H9 (cell line): ENCODE measurements at regions not wholly inside any gene's neighbourhood (a gene's known extent, or its start where the extent isn't known, plus 50 kb on each side); places are given as distances from the start of the nearest gene placed in this dataset.

ENCODE experiments used
- DNase-seq: peaks from one replicate; pipeline ENCODE4 v3.0.0-alpha.2; 2017
- H2AFZ ChIP-seq: one replicate; pipeline ENCODE4 v1.6.1; 2013; ENCODE audit warnings: mild to moderate bottlenecking, low read length, control low read depth, moderate library complexity
- H2AK5ac ChIP-seq: 2 replicates; pipeline ENCODE4 v1.6.1; 2013; ENCODE audit warnings: low read length, control low read depth, mixed read lengths; ENCODE audit not compliant: insufficient read length
- H2BK120ac ChIP-seq: one replicate; pipeline ENCODE4 v1.6.1; 2013; ENCODE audit warnings: low read depth, mild to moderate bottlenecking, low read length, control low read depth, inconsistent platforms; ENCODE audit not compliant: poor library complexity, severe bottlenecking
- H2BK12ac ChIP-seq: 2 replicates; pipeline ENCODE4 v1.6.1; 2013; ENCODE audit warnings: low read length, control low read depth, mixed read lengths, low read depth; ENCODE audit not compliant: insufficient read length
- H2BK15ac ChIP-seq: 2 replicates; pipeline ENCODE4 v1.6.1; 2013; ENCODE audit warnings: low read depth, low read length, control low read depth
- H2BK20ac ChIP-seq: one replicate; pipeline ENCODE4 v1.6.1; 2013; ENCODE audit warnings: low read depth, mild to moderate bottlenecking, low read length, control low read depth, inconsistent platforms; ENCODE audit not compliant: poor library complexity, severe bottlenecking
- H2BK5ac ChIP-seq: 2 replicates; pipeline ENCODE4 v1.6.1; 2013; ENCODE audit warnings: low read length, control low read depth, mixed read lengths; ENCODE audit not compliant: insufficient read length
- H3K14ac ChIP-seq: 2 replicates; pipeline ENCODE4 v1.6.1; 2013; ENCODE audit warnings: low read length, control low read depth; ENCODE audit not compliant: insufficient read depth
- H3K18ac ChIP-seq: 2 replicates; pipeline ENCODE4 v1.6.1; 2013; ENCODE audit warnings: low read depth, mild to moderate bottlenecking, mixed read lengths, low read length, control low read depth; ENCODE audit not compliant: insufficient read length
- H3K23ac ChIP-seq: 2 replicates; pipeline ENCODE4 v1.6.1; 2013; ENCODE audit warnings: low read length, control low read depth, mixed read lengths, low read depth; ENCODE audit not compliant: insufficient read length
- H3K23me2 ChIP-seq: 2 replicates; pipeline ENCODE4 v1.6.1; 2013; ENCODE audit warnings: low read depth, mild to moderate bottlenecking, mixed read lengths, low read length, control low read depth; ENCODE audit not compliant: insufficient read length, poor library complexity, severe bottlenecking
- H3K27ac ChIP-seq: 2 replicates; pipeline ENCODE4 v1.5.1; 2013; ENCODE audit warnings: low read length, control low read depth, mixed read lengths, low read depth; ENCODE audit not compliant: insufficient read length
- H3K27me3 ChIP-seq: 2 replicates; pipeline ENCODE4 v1.6.1; 2013; ENCODE audit warnings: low read length, control low read depth, inconsistent platforms; ENCODE audit not compliant: insufficient read depth
- H3K4ac ChIP-seq: 2 replicates; pipeline ENCODE4 v1.6.1; 2013; ENCODE audit warnings: low read depth, mild to moderate bottlenecking, control low read depth, inconsistent platforms, low read length, moderate library complexity
- H3K4me1 ChIP-seq: 2 replicates; pipeline ENCODE4 v1.6.1; 2013; ENCODE audit warnings: low read length, control low read depth, inconsistent platforms; ENCODE audit not compliant: insufficient read depth
- H3K4me2 ChIP-seq: 2 replicates; pipeline ENCODE4 v1.6.1; 2013; ENCODE audit warnings: low read length, control low read depth, mixed read lengths; ENCODE audit not compliant: insufficient read length, insufficient read depth
- H3K56ac ChIP-seq: 2 replicates; pipeline ENCODE4 v1.6.1; 2013; ENCODE audit warnings: low read depth, mild to moderate bottlenecking, mixed read lengths, low read length, control low read depth; ENCODE audit not compliant: insufficient read length
- H3K79me1 ChIP-seq: 2 replicates; pipeline ENCODE4 v1.6.1; 2013; ENCODE audit warnings: low read depth, mild to moderate bottlenecking, moderate library complexity, low read length, control low read depth, inconsistent platforms; ENCODE audit not compliant: insufficient read depth, poor library complexity, severe bottlenecking
- H3K79me2 ChIP-seq: 2 replicates; pipeline ENCODE4 v1.6.1; 2013; ENCODE audit warnings: low read length, control low read depth, inconsistent platforms; ENCODE audit not compliant: insufficient read depth
- H3K9ac ChIP-seq: 2 replicates; pipeline ENCODE4 v1.6.1; 2013; ENCODE audit warnings: low read length, control low read depth, mixed read lengths; ENCODE audit not compliant: insufficient read length; ENCODE audit errors: extremely low read depth
- H3K9me3 ChIP-seq: one replicate; pipeline ENCODE4 v1.6.1; 2013; ENCODE audit warnings: low read depth, low read length, inconsistent platforms; ENCODE audit not compliant: control insufficient read depth
- H3T11ph ChIP-seq: one replicate; pipeline ENCODE4 v1.6.1; 2013; ENCODE audit warnings: mild to moderate bottlenecking, low read length, control low read depth, inconsistent platforms
- H4K20me1 ChIP-seq: one replicate; pipeline ENCODE4 v1.6.1; 2013; ENCODE audit not compliant: control insufficient read depth, insufficient read length, insufficient read depth
- H4K5ac ChIP-seq: 2 replicates; pipeline ENCODE4 v1.6.1; 2013; ENCODE audit warnings: low read depth, mild to moderate bottlenecking, mixed read lengths, low read length, control low read depth; ENCODE audit not compliant: insufficient read length
- H4K8ac ChIP-seq: replicated peaks from 2 replicates; pipeline ENCODE4 v1.6.1; 2013; ENCODE audit warnings: low read length, control low read depth, mixed read lengths, low read depth; ENCODE audit not compliant: insufficient read length
- H4K91ac ChIP-seq: 2 replicates; pipeline ENCODE4 v1.6.1; 2013; ENCODE audit warnings: low read depth, mild to moderate bottlenecking, moderate library complexity, mixed read lengths, low read length, control low read depth; ENCODE audit not compliant: insufficient read length
- H3K27ac Mint-ChIP-seq, 3 experiments: 2 replicates in 2 of 3; 3 replicates in 1 of 3; pipeline ENCODE4 v1.8.0; 2020 to 2021; ENCODE audit warnings: mixed read lengths in 3 of 3, mild to moderate bottlenecking in 1 of 3, moderate library complexity in 1 of 3
- H3K27me3 Mint-ChIP-seq: 2 replicates; pipeline ENCODE4 v1.8.0; 2021; ENCODE audit warnings: low read depth, mild to moderate bottlenecking, moderate library complexity, mixed read lengths
- H3K36me3 Mint-ChIP-seq, 3 experiments: 2 replicates in 2 of 3; 3 replicates in 1 of 3; pipeline ENCODE4 v1.8.0; 2020 to 2021; ENCODE audit warnings: low read depth in 3 of 3, mixed read lengths in 3 of 3; ENCODE audit not compliant: insufficient read depth in 1 of 3
- H3K4me1 Mint-ChIP-seq, 2 experiments: 2 replicates each; pipeline ENCODE4 v1.8.0; 2020; ENCODE audit warnings: mixed read lengths in 2 of 2
- H3K4me3 Mint-ChIP-seq, 2 experiments: 2 replicates in 1 of 2; 3 replicates in 1 of 2; pipeline ENCODE4 v1.8.0; 2020 to 2021; ENCODE audit warnings: mild to moderate bottlenecking in 2 of 2, mixed read lengths in 2 of 2, moderate library complexity in 1 of 2
- H3K9me3 Mint-ChIP-seq, 2 experiments: 2 replicates in 1 of 2; 3 replicates in 1 of 2; pipeline ENCODE4 v1.8.0; 2020; ENCODE audit warnings: mild to moderate bottlenecking in 2 of 2, mixed read lengths in 2 of 2, moderate library complexity in 1 of 2
- WGBS: extraction: QIAGEN DNeasy Blood & Tissue Kit; methylation state at CpG from one replicate; pipeline ENCODE4 v1.1.7; 2013; ENCODE audit warnings: missing lambda C conversion rate, low lambda C conversion rate, mixed read lengths; ENCODE audit not compliant: insufficient read length; ENCODE audit errors: extremely low coverage; 5-methylcytosine and 5-hydroxymethylcytosine counted together
- TF ChIP-seq, protein P1 (sequence below): fragments of 200-600 bp; sonication (generic); conservative IDR thresholded peaks from 3 replicates; pipeline ENCODE4 v1.8.0; 2021; ENCODE audit warnings: antibody characterized with exemption, mild to moderate bottlenecking

- Histone ChIP-seq H3K79me2 (no peaks in the 10 kb centered on the region), H3K14ac (no peak overlapping the region), H3K23ac (no peak overlapping the region), H4K91ac (no peak overlapping the region), H3K9me3 (no peaks in the 10 kb centered on the region), H3K4me2 (no peak overlapping the region), H3K4me1 (no peaks in the 10 kb centered on the region; the same call in 1 of the 2 replicates), H3T11ph (no peak overlapping the region), H3K27me3 (no peaks in the 10 kb centered on the region), H2BK120ac (no peak overlapping the region), H4K8ac (no peak overlapping the region), H2BK15ac (no peak overlapping the region), H3K79me1 (no peaks in the 10 kb centered on the region), H3K23me2 (no peaks in the 10 kb centered on the region), H4K5ac (no peak overlapping the region), H3K9ac (no peak overlapping the region), H4K20me1 (no peaks in the 10 kb centered on the region), H3K4ac (no peak overlapping the region), H2BK5ac (no peak overlapping the region), H3K18ac (no peak overlapping the region), H3K56ac (no peak overlapping the region), H3K27ac (no peak overlapping the region), H2BK12ac (no peak overlapping the region), H2AFZ (no peak overlapping the region), H2BK20ac (no peak overlapping the region), H2AK5ac (no peak overlapping the region)
- no peaks in the 10 kb centered on the region for H3K36me3 Mint-ChIP-seq
- H3K4me3 Mint-ChIP-seq, result no peak overlapping the region
- whole genome bisulfite sequencing, result no CpG with 5 or more reads among the region's 3 CpGs
- H3K27me3 Mint-ChIP-seq, result no peaks in the 10 kb centered on the region; the same call in 1 of the 2 replicates
- TF ChIP-seq, protein P1, sequence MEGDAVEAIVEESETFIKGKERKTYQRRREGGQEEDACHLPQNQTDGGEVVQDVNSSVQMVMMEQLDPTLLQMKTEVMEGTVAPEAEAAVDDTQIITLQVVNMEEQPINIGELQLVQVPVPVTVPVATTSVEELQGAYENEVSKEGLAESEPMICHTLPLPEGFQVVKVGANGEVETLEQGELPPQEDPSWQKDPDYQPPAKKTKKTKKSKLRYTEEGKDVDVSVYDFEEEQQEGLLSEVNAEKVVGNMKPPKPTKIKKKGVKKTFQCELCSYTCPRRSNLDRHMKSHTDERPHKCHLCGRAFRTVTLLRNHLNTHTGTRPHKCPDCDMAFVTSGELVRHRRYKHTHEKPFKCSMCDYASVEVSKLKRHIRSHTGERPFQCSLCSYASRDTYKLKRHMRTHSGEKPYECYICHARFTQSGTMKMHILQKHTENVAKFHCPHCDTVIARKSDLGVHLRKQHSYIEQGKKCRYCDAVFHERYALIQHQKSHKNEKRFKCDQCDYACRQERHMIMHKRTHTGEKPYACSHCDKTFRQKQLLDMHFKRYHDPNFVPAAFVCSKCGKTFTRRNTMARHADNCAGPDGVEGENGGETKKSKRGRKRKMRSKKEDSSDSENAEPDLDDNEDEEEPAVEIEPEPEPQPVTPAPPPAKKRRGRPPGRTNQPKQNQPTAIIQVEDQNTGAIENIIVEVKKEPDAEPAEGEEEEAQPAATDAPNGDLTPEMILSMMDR, result no peak
- H3K4me1 Mint-ChIP-seq, result peaks cover 0 to 4% of the 10 kb centered on the region in 2 experiments; a peak in 1 of 4 replicates
- no peak for DNase-seq
- H3K27ac Mint-ChIP-seq, result no peak overlapping the region
- H3K9me3 Mint-ChIP-seq, result no peaks in the 10 kb centered on the region; a peak in 1 of 5 replicates
Measured at GRCh38 chr9:81798606-81799005, 109.3 kb upstream of the TLE1 start.
